GM12891 (cell line): ENCODE measurements at regions not wholly inside any gene's neighbourhood (a gene's known extent, or its start where the extent isn't known, plus 50 kb on each side); places are given as distances from the start of the nearest gene placed in this dataset.

Experiments used
- POLR2A ChIP-seq: IDR thresholded peaks from 2 replicates; pipeline ENCODE4 v1.6.1; 2011; ENCODE audit warnings: low read depth, low read length, control low read depth
- POLR2AphosphoS5 ChIP-seq: IDR thresholded peaks from 2 replicates; pipeline ENCODE4 v1.6.1; 2011; ENCODE audit warnings: low read depth, low read length, control low read depth
- TAF1 ChIP-seq: IDR thresholded peaks from 2 replicates; pipeline ENCODE4 v1.6.1; 2011; ENCODE audit warnings: low read depth, low read length, control low read depth

- TF ChIP-seq POLR2AphosphoS5: no peak
- no peak for TF ChIP-seq TAF1
- no peak for TF ChIP-seq POLR2A
These were observed 148.4 kb upstream of the USP9Y start for GRCh38 chrY:12552471-12553283.
